AG08396 (cell line): ENCODE measurements at regions not wholly inside any gene's neighbourhood (a gene's known extent, or its start where the extent isn't known, plus 50 kb on each side); places are given as distances from the start of the nearest gene placed in this dataset.
"Not testable (repeated sequence)": the region's sequence is repeated elsewhere in the genome, so short reads cannot be mapped to it uniquely, and the experiment has no call there.

ENCODE experiments used
- DNase-seq: peaks from one replicate; pipeline ENCODE4 v3.0.0; 2012; ENCODE audit warnings: low spot score, mixed read lengths

- no peak for DNase-seq
Measured at GRCh38 chr3:90069748-90070147, 962.3 kb downstream of the EPHA3 start.

- DNase-seq, result no peak
Measured at GRCh38 chr3:90076136-90076535, 968.7 kb downstream of the EPHA3 start.

- no peak for DNase-seq
Measured at GRCh38 chr3:90080988-90081387, 973.6 kb downstream of the EPHA3 start.

GRCh38 chr3:90086297-90086696, 978.9 kb downstream of the EPHA3 start:
- DNase-seq, result not testable (repeated sequence)

GRCh38 chr3:90087703-90088102, 980.3 kb downstream of the EPHA3 start:
- no peak for DNase-seq

GRCh38 chr3:90091549-90091948, 984.1 kb downstream of the EPHA3 start:
- peak; percentile 12 for DNase-seq

- peak; percentile 2 for DNase-seq
Measured at GRCh38 chr3:90092994-90093393, 985.6 kb downstream of the EPHA3 start.

- DNase-seq, result no peak
Measured at GRCh38 chr3:90095811-90096210, 988.4 kb downstream of the EPHA3 start.

- no peak for DNase-seq
Measured at GRCh38 chr3:90099493-90099892, 992.1 kb downstream of the EPHA3 start.

- no peak for DNase-seq
Measured at GRCh38 chr3:90102146-90102545, 994.7 kb downstream of the EPHA3 start.

GRCh38 chr3:90121326-90121725, 1013.9 kb downstream of the EPHA3 start:
- no peak for DNase-seq

- DNase-seq, result no peak
Measured at GRCh38 chr3:90128391-90128790, 1021.0 kb downstream of the EPHA3 start.

- no peak for DNase-seq
Measured at GRCh38 chr3:90129730-90130129, 1022.3 kb downstream of the EPHA3 start.

GRCh38 chr3:90132197-90132596, 1024.8 kb downstream of the EPHA3 start:
- DNase-seq, result no peak

- no peak for DNase-seq
Measured at GRCh38 chr3:90134090-90134489, 1026.7 kb downstream of the EPHA3 start.

GRCh38 chr3:90136456-90137191, 1029.2 kb downstream of the EPHA3 start:
- no peak for DNase-seq

GRCh38 chr3:90145094-90145860, 1037.9 kb downstream of the EPHA3 start:
- no peak for DNase-seq

GRCh38 chr3:90180096-90180495, 1072.7 kb downstream of the EPHA3 start:
- no peak for DNase-seq

GRCh38 chr3:90180543-90180942, 1073.1 kb downstream of the EPHA3 start:
- no peak for DNase-seq

GRCh38 chr3:90182291-90182976, 1075.0 kb downstream of the EPHA3 start:
- DNase-seq, result peak; percentile 5

- no peak for DNase-seq
Measured at GRCh38 chr3:90184861-90185260, 1077.4 kb downstream of the EPHA3 start.

GRCh38 chr3:90197383-90197782, 1090.0 kb downstream of the EPHA3 start:
- DNase-seq, result not testable (repeated sequence)

- DNase-seq, result not testable (repeated sequence)
Measured at GRCh38 chr3:90202931-90203330, 1095.5 kb downstream of the EPHA3 start.
